PFSK-1 (cell line): ENCODE measurements at regions not wholly inside any gene's neighbourhood (a gene's known extent, or its start where the extent isn't known, plus 50 kb on each side); places are given as distances from the start of the nearest gene placed in this dataset.

Source experiments
- POLR2AphosphoS5 ChIP-seq: IDR thresholded peaks from 2 replicates; pipeline ENCODE4 v1.6.1; 2012; ENCODE audit warnings: low read depth, mild to moderate bottlenecking, control low read depth, low read length, moderate library complexity
- TF ChIP-seq, protein P1 (sequence below), 2 experiments: IDR thresholded peaks; 2 replicates each; pipeline versions ENCODE4 v1.6.1 to v1.8.0; 2011 to 2012; ENCODE audit warnings: low read depth in 2 of 2, low read length in 2 of 2, control low read depth in 1 of 2, inconsistent platforms in 1 of 2, mild to moderate bottlenecking in 1 of 2, moderate library complexity in 1 of 2; ENCODE audit not compliant: insufficient read depth in 1 of 2

DNA sequence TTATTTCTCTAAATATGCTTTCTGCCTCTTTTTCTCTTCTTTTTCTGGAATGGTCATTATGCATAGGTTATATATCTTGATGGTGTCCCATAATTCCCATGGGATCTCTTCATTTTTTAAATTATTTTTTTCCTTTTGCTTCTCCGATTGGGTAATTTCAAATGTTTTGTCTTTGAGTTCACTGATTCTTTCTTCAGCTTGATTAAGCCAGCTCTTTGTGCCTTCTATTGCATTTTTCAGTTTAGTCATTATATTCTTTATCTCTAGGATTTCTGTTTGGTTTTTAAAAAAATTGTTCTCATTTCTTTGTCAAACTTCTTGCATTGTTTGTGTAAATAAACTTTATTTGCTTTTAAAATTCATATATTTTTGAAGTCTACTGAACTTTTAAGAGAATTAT, 251.1 kb downstream of the INSIG2 start:
- TF ChIP-seq, protein P1, sequence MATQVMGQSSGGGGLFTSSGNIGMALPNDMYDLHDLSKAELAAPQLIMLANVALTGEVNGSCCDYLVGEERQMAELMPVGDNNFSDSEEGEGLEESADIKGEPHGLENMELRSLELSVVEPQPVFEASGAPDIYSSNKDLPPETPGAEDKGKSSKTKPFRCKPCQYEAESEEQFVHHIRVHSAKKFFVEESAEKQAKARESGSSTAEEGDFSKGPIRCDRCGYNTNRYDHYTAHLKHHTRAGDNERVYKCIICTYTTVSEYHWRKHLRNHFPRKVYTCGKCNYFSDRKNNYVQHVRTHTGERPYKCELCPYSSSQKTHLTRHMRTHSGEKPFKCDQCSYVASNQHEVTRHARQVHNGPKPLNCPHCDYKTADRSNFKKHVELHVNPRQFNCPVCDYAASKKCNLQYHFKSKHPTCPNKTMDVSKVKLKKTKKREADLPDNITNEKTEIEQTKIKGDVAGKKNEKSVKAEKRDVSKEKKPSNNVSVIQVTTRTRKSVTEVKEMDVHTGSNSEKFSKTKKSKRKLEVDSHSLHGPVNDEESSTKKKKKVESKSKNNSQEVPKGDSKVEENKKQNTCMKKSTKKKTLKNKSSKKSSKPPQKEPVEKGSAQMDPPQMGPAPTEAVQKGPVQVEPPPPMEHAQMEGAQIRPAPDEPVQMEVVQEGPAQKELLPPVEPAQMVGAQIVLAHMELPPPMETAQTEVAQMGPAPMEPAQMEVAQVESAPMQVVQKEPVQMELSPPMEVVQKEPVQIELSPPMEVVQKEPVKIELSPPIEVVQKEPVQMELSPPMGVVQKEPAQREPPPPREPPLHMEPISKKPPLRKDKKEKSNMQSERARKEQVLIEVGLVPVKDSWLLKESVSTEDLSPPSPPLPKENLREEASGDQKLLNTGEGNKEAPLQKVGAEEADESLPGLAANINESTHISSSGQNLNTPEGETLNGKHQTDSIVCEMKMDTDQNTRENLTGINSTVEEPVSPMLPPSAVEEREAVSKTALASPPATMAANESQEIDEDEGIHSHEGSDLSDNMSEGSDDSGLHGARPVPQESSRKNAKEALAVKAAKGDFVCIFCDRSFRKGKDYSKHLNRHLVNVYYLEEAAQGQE (IDR thresholded peaks at IDR 0.05; ENCODE audit: insufficient read depth in 1 of 2, low read depth in 2 of 2, low read length in 2 of 2) = no peak
- TF ChIP-seq POLR2AphosphoS5 = no peak
